ENCODE measurements at regions not wholly inside any gene's neighbourhood (a gene's known extent, or its start where the extent isn't known, plus 50 kb on each side); places are given as distances from the start of the nearest gene placed in this dataset.

DNA sequence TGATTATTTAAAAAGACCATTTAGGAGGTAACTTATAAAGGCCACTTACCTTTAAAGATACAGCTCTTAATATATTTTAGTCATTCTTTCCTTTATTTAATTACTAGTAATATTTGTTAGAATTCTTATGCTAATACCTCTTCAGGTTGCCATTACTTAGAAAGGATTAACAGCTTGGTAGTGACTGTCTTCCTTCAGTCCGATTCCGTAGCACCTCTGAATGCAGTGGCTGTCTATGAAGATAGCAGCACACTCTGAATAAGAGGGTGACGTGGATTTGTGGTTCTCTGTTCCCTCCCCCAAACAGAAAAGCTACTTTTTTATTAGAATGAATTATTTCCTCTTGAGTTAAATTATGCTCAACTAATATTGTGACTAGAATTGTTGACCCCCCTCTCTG is 92.6 kb upstream of the TENM3 start:
- TF ChIP-seq POLR2A (IDR thresholded peaks at IDR 0.05) = no peak
- TF ChIP-seq, protein P1, sequence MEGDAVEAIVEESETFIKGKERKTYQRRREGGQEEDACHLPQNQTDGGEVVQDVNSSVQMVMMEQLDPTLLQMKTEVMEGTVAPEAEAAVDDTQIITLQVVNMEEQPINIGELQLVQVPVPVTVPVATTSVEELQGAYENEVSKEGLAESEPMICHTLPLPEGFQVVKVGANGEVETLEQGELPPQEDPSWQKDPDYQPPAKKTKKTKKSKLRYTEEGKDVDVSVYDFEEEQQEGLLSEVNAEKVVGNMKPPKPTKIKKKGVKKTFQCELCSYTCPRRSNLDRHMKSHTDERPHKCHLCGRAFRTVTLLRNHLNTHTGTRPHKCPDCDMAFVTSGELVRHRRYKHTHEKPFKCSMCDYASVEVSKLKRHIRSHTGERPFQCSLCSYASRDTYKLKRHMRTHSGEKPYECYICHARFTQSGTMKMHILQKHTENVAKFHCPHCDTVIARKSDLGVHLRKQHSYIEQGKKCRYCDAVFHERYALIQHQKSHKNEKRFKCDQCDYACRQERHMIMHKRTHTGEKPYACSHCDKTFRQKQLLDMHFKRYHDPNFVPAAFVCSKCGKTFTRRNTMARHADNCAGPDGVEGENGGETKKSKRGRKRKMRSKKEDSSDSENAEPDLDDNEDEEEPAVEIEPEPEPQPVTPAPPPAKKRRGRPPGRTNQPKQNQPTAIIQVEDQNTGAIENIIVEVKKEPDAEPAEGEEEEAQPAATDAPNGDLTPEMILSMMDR (IDR thresholded peaks at IDR 0.05 in 8 of 11, conservative IDR thresholded peaks at IDR 0.05 in 3 of 11) = no peak
- no peak for TF ChIP-seq POLR2AphosphoS5 (IDR thresholded peaks at IDR 0.05)
